Fibroblast of lung (primary cell): ENCODE measurements at regions not wholly inside any gene's neighbourhood (a gene's known extent, or its start where the extent isn't known, plus 50 kb on each side); places are given as distances from the start of the nearest gene placed in this dataset.

Source experiments
- DNase-seq, 2 donors: peaks; one replicate each; pipeline versions ENCODE4 v3.0.0 to v3.0.0-alpha.2; 2010; ENCODE audit warnings: low read depth in 2 of 2
- H2AFZ ChIP-seq: 2 replicates; pipeline ENCODE4 v1.5.1; 2012; ENCODE audit warnings: low read length, control low read depth, inconsistent platforms
- H3K27ac ChIP-seq: 2 replicates; pipeline ENCODE4 v1.5.1; 2011; ENCODE audit warnings: low read length, control low read depth; ENCODE audit not compliant: insufficient read depth
- H3K27me3 ChIP-seq: 2 replicates; pipeline ENCODE4 v1.5.1; 2011; ENCODE audit warnings: mild to moderate bottlenecking, low read length; ENCODE audit not compliant: control insufficient read depth, insufficient read depth
- H3K36me3 ChIP-seq: 2 replicates; pipeline ENCODE4 v1.5.1; 2011; ENCODE audit warnings: low read length; ENCODE audit not compliant: control insufficient read depth, insufficient read depth
- H3K4me1 ChIP-seq: 2 replicates; pipeline ENCODE4 v1.5.1; 2011; ENCODE audit warnings: low read length; ENCODE audit not compliant: control insufficient read depth, insufficient read depth; ENCODE audit errors: extremely low read depth
- H3K4me2 ChIP-seq: 2 replicates; pipeline ENCODE4 v1.5.1; 2011; ENCODE audit warnings: low read length, control low read depth; ENCODE audit not compliant: insufficient read depth; ENCODE audit errors: extremely low read depth
- H3K4me3 ChIP-seq, 4 experiments: fragments of 200-600 bp in 1 of 4; sonication (generic) in 1 of 4; replicated peaks in 1 of 4; 2 replicates each; pipeline ENCODE4 v1.5.1; 2011 to 2016; ENCODE audit warnings: low read length in 4 of 4, low read depth in 3 of 4, mild to moderate bottlenecking in 3 of 4, control low read depth in 2 of 4, inconsistent platforms in 1 of 4, mixed read lengths in 1 of 4; ENCODE audit not compliant: insufficient read depth in 1 of 4; ENCODE audit errors: control extremely low read depth in 1 of 4
- H3K79me2 ChIP-seq: 2 replicates; pipeline ENCODE4 v1.5.1; 2012; ENCODE audit warnings: mild to moderate bottlenecking, low read length, inconsistent platforms; ENCODE audit not compliant: control insufficient read depth, insufficient read depth
- H3K9ac ChIP-seq: 2 replicates; pipeline ENCODE4 v1.5.1; 2011; ENCODE audit warnings: mild to moderate bottlenecking, low read length, control low read depth; ENCODE audit not compliant: insufficient read depth
- H3K9me3 ChIP-seq: 2 replicates; pipeline ENCODE4 v1.5.1; 2012; ENCODE audit warnings: low read depth, low read length; ENCODE audit not compliant: control insufficient read depth, insufficient read depth
- H4K20me1 ChIP-seq: 2 replicates; pipeline ENCODE4 v1.5.1; 2011; ENCODE audit warnings: low read length; ENCODE audit not compliant: control insufficient read depth, insufficient read depth; ENCODE audit errors: extremely low read depth
- CTCF ChIP-seq, 2 donors: IDR thresholded peaks in 1 of 2; conservative IDR thresholded peaks in 1 of 2; 1 replicate in 1 of 2; 2 replicates in 1 of 2; pipeline ENCODE4 v1.5.1; 2011 to 2012; ENCODE audit warnings: low read length in 2 of 2, control low read depth in 1 of 2, inconsistent platforms in 1 of 2, low read depth in 1 of 2, mild to moderate bottlenecking in 1 of 2
- EZH2 ChIP-seq: IDR thresholded peaks from 2 replicates; pipeline ENCODE4 v1.5.1; 2012; ENCODE audit warnings: low read length, control low read depth, mild to moderate bottlenecking; ENCODE audit errors: missing control alignments

DNA sequence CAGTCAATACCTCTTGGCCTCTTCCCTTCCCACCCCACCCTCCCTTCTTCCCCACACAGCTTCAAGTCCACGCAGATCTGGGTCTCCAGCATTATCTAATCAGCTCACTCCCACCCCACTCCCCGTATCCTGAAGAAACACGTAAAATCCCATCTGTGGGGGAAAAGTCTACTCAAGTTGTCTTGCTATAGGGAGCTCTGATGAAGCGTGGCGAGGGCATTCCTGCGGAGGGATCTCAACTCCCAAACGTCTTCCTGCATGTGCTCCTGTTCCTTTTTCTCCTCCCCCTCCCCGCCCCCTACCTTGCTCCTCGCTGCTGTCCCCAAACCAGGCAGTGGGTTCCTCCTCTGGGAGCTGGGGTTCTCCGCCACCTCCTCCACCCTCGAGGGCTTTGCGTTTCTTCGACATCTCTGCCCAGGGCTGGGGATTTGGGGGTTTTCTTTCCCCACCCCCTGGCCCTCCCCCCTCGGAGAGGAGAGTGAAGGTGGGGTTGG is 181.8 kb downstream of the TBXT start:
- Histone ChIP-seq H4K20me1 (no peaks in the 10 kb centered on the region), H3K79me2 (no peaks in the 10 kb centered on the region), H2AFZ (no peak overlapping the region), H3K9ac (no peak overlapping the region), H3K4me3 (no peak overlapping the region), H3K27ac (no peak overlapping the region), H3K4me2 (no peak overlapping the region), H3K36me3 (no peaks in the 10 kb centered on the region), H3K4me1 (no peaks in the 10 kb centered on the region), H3K9me3 (no peaks in the 10 kb centered on the region), H3K27me3 (peaks cover 22% of the 10 kb centered on the region)
- DNase-seq: no peak
- no peak for TF ChIP-seq CTCF (conservative IDR thresholded peaks at IDR 0.05 in 1 of 2, IDR thresholded peaks at IDR 0.05 in 1 of 2; ENCODE audit: low read depth in 1 of 2, low read length in 2 of 2)
- TF ChIP-seq EZH2: no peak

DNA sequence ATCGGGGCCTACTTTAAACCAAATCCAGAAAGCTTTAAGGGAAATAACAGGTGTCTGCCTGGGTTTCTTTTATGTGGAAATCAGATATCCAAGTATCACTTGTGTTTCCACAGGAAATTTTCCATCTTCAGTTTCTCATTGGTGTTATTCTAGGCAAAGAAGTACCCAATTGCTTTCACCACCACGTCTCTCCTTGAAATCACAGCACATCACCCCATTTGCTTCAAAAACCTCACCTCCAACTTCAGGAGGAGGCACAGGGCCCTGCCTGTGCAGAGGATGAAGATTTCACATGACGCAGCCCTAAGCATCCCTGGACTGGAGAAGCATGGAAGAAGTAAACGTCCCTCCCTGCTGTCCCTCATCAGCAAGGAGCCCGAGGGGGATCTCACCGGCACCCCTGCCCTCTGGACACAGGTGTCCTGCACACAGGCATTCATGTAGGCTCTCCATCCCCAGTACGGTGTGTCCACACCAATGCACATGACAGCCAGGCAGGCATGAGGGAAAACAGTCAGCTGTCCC is 182.3 kb downstream of the TBXT start:
- Histone ChIP-seq H3K79me2 (no peaks in the 10 kb centered on the region), H3K9ac (no peak overlapping the region), H3K27ac (no peak overlapping the region), H3K4me1 (no peaks in the 10 kb centered on the region), H4K20me1 (no peaks in the 10 kb centered on the region), H3K9me3 (no peaks in the 10 kb centered on the region), H2AFZ (no peak overlapping the region), H3K36me3 (no peaks in the 10 kb centered on the region), H3K27me3 (peaks cover 22% of the 10 kb centered on the region), H3K4me2 (no peak overlapping the region), H3K4me3 (no peak overlapping the region)
- no peak for DNase-seq
- TF ChIP-seq CTCF (conservative IDR thresholded peaks at IDR 0.05 in 1 of 2, IDR thresholded peaks at IDR 0.05 in 1 of 2; ENCODE audit: low read depth in 1 of 2, low read length in 2 of 2) (no peak), EZH2 (no peak)

- H3K4me3 ChIP-seq: no peak overlapping the region
- H3K27ac ChIP-seq: no peak overlapping the region
- no peaks in the 10 kb centered on the region for H3K9me3 ChIP-seq
- H3K36me3 ChIP-seq: no peaks in the 10 kb centered on the region
- no peaks in the 10 kb centered on the region for H4K20me1 ChIP-seq
- H2AFZ ChIP-seq: no peak overlapping the region
- peaks cover 19% of the 10 kb centered on the region for H3K27me3 ChIP-seq
- no peaks in the 10 kb centered on the region for H3K4me1 ChIP-seq
- no peak for DNase-seq
- H3K4me2 ChIP-seq: no peak overlapping the region
- H3K79me2 ChIP-seq: no peaks in the 10 kb centered on the region
- TF ChIP-seq EZH2: no peak
- TF ChIP-seq CTCF (conservative IDR thresholded peaks at IDR 0.05 in 1 of 2, IDR thresholded peaks at IDR 0.05 in 1 of 2; ENCODE audit: low read depth in 1 of 2, low read length in 2 of 2): no peak
- no peak overlapping the region for H3K9ac ChIP-seq
These were observed 182.8 kb downstream of the TBXT start for GRCh38 chr6:165984729-165985275.
